H9 (cell line): ENCODE measurements at regions not wholly inside any gene's neighbourhood (a gene's known extent, or its start where the extent isn't known, plus 50 kb on each side); places are given as distances from the start of the nearest gene placed in this dataset.
"Not testable (repeated sequence)": the region's sequence is repeated elsewhere in the genome, so short reads cannot be mapped to it uniquely, and the experiment has no call there.

ENCODE experiments used
- DNase-seq: peaks from one replicate; pipeline ENCODE4 v3.0.0-alpha.2; 2017
- H2AFZ ChIP-seq: one replicate; pipeline ENCODE4 v1.6.1; 2013; ENCODE audit warnings: mild to moderate bottlenecking, low read length, control low read depth, moderate library complexity
- H2AK5ac ChIP-seq: 2 replicates; pipeline ENCODE4 v1.6.1; 2013; ENCODE audit warnings: low read length, control low read depth, mixed read lengths; ENCODE audit not compliant: insufficient read length
- H2BK120ac ChIP-seq: one replicate; pipeline ENCODE4 v1.6.1; 2013; ENCODE audit warnings: low read depth, mild to moderate bottlenecking, low read length, control low read depth, inconsistent platforms; ENCODE audit not compliant: poor library complexity, severe bottlenecking
- H2BK12ac ChIP-seq: 2 replicates; pipeline ENCODE4 v1.6.1; 2013; ENCODE audit warnings: low read length, control low read depth, mixed read lengths, low read depth; ENCODE audit not compliant: insufficient read length
- H2BK15ac ChIP-seq: 2 replicates; pipeline ENCODE4 v1.6.1; 2013; ENCODE audit warnings: low read depth, low read length, control low read depth
- H2BK20ac ChIP-seq: one replicate; pipeline ENCODE4 v1.6.1; 2013; ENCODE audit warnings: low read depth, mild to moderate bottlenecking, low read length, control low read depth, inconsistent platforms; ENCODE audit not compliant: poor library complexity, severe bottlenecking
- H2BK5ac ChIP-seq: 2 replicates; pipeline ENCODE4 v1.6.1; 2013; ENCODE audit warnings: low read length, control low read depth, mixed read lengths; ENCODE audit not compliant: insufficient read length
- H3K14ac ChIP-seq: 2 replicates; pipeline ENCODE4 v1.6.1; 2013; ENCODE audit warnings: low read length, control low read depth; ENCODE audit not compliant: insufficient read depth
- H3K18ac ChIP-seq: 2 replicates; pipeline ENCODE4 v1.6.1; 2013; ENCODE audit warnings: low read depth, mild to moderate bottlenecking, mixed read lengths, low read length, control low read depth; ENCODE audit not compliant: insufficient read length
- H3K23ac ChIP-seq: 2 replicates; pipeline ENCODE4 v1.6.1; 2013; ENCODE audit warnings: low read length, control low read depth, mixed read lengths, low read depth; ENCODE audit not compliant: insufficient read length
- H3K23me2 ChIP-seq: 2 replicates; pipeline ENCODE4 v1.6.1; 2013; ENCODE audit warnings: low read depth, mild to moderate bottlenecking, mixed read lengths, low read length, control low read depth; ENCODE audit not compliant: insufficient read length, poor library complexity, severe bottlenecking
- H3K27ac ChIP-seq: 2 replicates; pipeline ENCODE4 v1.5.1; 2013; ENCODE audit warnings: low read length, control low read depth, mixed read lengths, low read depth; ENCODE audit not compliant: insufficient read length
- H3K27me3 ChIP-seq: 2 replicates; pipeline ENCODE4 v1.6.1; 2013; ENCODE audit warnings: low read length, control low read depth, inconsistent platforms; ENCODE audit not compliant: insufficient read depth
- H3K4ac ChIP-seq: 2 replicates; pipeline ENCODE4 v1.6.1; 2013; ENCODE audit warnings: low read depth, mild to moderate bottlenecking, control low read depth, inconsistent platforms, low read length, moderate library complexity
- H3K4me1 ChIP-seq: 2 replicates; pipeline ENCODE4 v1.6.1; 2013; ENCODE audit warnings: low read length, control low read depth, inconsistent platforms; ENCODE audit not compliant: insufficient read depth
- H3K4me2 ChIP-seq: 2 replicates; pipeline ENCODE4 v1.6.1; 2013; ENCODE audit warnings: low read length, control low read depth, mixed read lengths; ENCODE audit not compliant: insufficient read length, insufficient read depth
- H3K56ac ChIP-seq: 2 replicates; pipeline ENCODE4 v1.6.1; 2013; ENCODE audit warnings: low read depth, mild to moderate bottlenecking, mixed read lengths, low read length, control low read depth; ENCODE audit not compliant: insufficient read length
- H3K79me1 ChIP-seq: 2 replicates; pipeline ENCODE4 v1.6.1; 2013; ENCODE audit warnings: low read depth, mild to moderate bottlenecking, moderate library complexity, low read length, control low read depth, inconsistent platforms; ENCODE audit not compliant: insufficient read depth, poor library complexity, severe bottlenecking
- H3K79me2 ChIP-seq: 2 replicates; pipeline ENCODE4 v1.6.1; 2013; ENCODE audit warnings: low read length, control low read depth, inconsistent platforms; ENCODE audit not compliant: insufficient read depth
- H3K9ac ChIP-seq: 2 replicates; pipeline ENCODE4 v1.6.1; 2013; ENCODE audit warnings: low read length, control low read depth, mixed read lengths; ENCODE audit not compliant: insufficient read length; ENCODE audit errors: extremely low read depth
- H3K9me3 ChIP-seq: one replicate; pipeline ENCODE4 v1.6.1; 2013; ENCODE audit warnings: low read depth, low read length, inconsistent platforms; ENCODE audit not compliant: control insufficient read depth
- H3T11ph ChIP-seq: one replicate; pipeline ENCODE4 v1.6.1; 2013; ENCODE audit warnings: mild to moderate bottlenecking, low read length, control low read depth, inconsistent platforms
- H4K20me1 ChIP-seq: one replicate; pipeline ENCODE4 v1.6.1; 2013; ENCODE audit not compliant: control insufficient read depth, insufficient read length, insufficient read depth
- H4K5ac ChIP-seq: 2 replicates; pipeline ENCODE4 v1.6.1; 2013; ENCODE audit warnings: low read depth, mild to moderate bottlenecking, mixed read lengths, low read length, control low read depth; ENCODE audit not compliant: insufficient read length
- H4K8ac ChIP-seq: replicated peaks from 2 replicates; pipeline ENCODE4 v1.6.1; 2013; ENCODE audit warnings: low read length, control low read depth, mixed read lengths, low read depth; ENCODE audit not compliant: insufficient read length
- H4K91ac ChIP-seq: 2 replicates; pipeline ENCODE4 v1.6.1; 2013; ENCODE audit warnings: low read depth, mild to moderate bottlenecking, moderate library complexity, mixed read lengths, low read length, control low read depth; ENCODE audit not compliant: insufficient read length
- H3K27ac Mint-ChIP-seq, 3 experiments: 2 replicates in 2 of 3; 3 replicates in 1 of 3; pipeline ENCODE4 v1.8.0; 2020 to 2021; ENCODE audit warnings: mixed read lengths in 3 of 3, mild to moderate bottlenecking in 1 of 3, moderate library complexity in 1 of 3
- H3K27me3 Mint-ChIP-seq: 2 replicates; pipeline ENCODE4 v1.8.0; 2021; ENCODE audit warnings: low read depth, mild to moderate bottlenecking, moderate library complexity, mixed read lengths
- H3K36me3 Mint-ChIP-seq, 3 experiments: 2 replicates in 2 of 3; 3 replicates in 1 of 3; pipeline ENCODE4 v1.8.0; 2020 to 2021; ENCODE audit warnings: low read depth in 3 of 3, mixed read lengths in 3 of 3; ENCODE audit not compliant: insufficient read depth in 1 of 3
- H3K4me1 Mint-ChIP-seq, 2 experiments: 2 replicates each; pipeline ENCODE4 v1.8.0; 2020; ENCODE audit warnings: mixed read lengths in 2 of 2
- H3K4me3 Mint-ChIP-seq, 2 experiments: 2 replicates in 1 of 2; 3 replicates in 1 of 2; pipeline ENCODE4 v1.8.0; 2020 to 2021; ENCODE audit warnings: mild to moderate bottlenecking in 2 of 2, mixed read lengths in 2 of 2, moderate library complexity in 1 of 2
- H3K9me3 Mint-ChIP-seq, 2 experiments: 2 replicates in 1 of 2; 3 replicates in 1 of 2; pipeline ENCODE4 v1.8.0; 2020; ENCODE audit warnings: mild to moderate bottlenecking in 2 of 2, mixed read lengths in 2 of 2, moderate library complexity in 1 of 2
- WGBS: extraction: QIAGEN DNeasy Blood & Tissue Kit; methylation state at CpG from one replicate; pipeline ENCODE4 v1.1.7; 2013; ENCODE audit warnings: missing lambda C conversion rate, low lambda C conversion rate, mixed read lengths; ENCODE audit not compliant: insufficient read length; ENCODE audit errors: extremely low coverage; 5-methylcytosine and 5-hydroxymethylcytosine counted together

DNA sequence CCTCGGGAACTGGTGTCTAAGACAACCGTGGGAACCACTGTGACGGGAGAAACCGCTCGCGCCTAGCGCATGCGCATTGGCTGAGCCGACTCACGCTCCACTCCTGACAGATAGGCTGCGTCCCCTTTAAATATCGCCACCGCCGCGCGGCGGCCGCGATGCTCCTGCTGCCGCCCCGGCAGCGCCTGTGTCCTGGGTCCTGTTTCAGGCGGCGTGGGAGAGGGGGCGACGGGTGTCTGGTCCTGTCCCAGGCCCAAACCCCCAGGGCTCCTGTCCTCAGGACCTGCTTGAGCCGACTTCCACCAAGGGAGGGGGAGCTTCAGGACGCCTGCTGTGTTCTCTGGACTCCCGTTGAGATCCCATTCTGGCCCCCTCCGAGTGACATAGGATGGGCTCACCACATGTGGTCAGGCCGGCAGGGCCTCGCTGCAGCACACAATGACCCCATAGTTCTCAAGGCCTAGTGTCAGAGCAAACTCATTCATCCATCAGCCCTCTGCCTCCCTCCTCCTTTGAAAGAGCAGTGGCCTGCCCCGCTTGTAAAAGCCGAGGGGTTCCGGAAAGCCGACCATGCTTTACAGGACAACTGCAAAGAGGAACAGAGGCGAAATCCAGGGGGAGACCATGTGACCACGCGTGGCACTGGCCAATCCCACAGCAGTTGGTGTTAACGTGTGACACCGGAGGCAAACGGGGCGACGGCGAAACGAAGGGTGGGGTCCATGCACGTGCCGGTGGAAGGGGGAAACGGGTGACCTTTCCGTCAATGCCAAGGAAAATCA, 710.0 kb upstream of the TPTE start:
- not testable (repeated sequence) for H3K9ac ChIP-seq, H2AFZ ChIP-seq, H3K27me3 ChIP-seq, H3K4me1 ChIP-seq, H2BK120ac ChIP-seq, H3K79me1 ChIP-seq, H3K9me3 ChIP-seq, H3K18ac ChIP-seq, H3K27ac ChIP-seq, H3K4me2 ChIP-seq, H2BK20ac ChIP-seq, H2AK5ac ChIP-seq, H4K20me1 ChIP-seq, H3T11ph ChIP-seq, H4K91ac ChIP-seq, H3K23me2 ChIP-seq, H3K23ac ChIP-seq, H3K36me3 Mint-ChIP-seq, H3K27ac Mint-ChIP-seq, H2BK5ac ChIP-seq, H4K5ac ChIP-seq, H3K4ac ChIP-seq, H4K8ac ChIP-seq, H3K79me2 ChIP-seq, H2BK15ac ChIP-seq, H2BK12ac ChIP-seq, DNase-seq, H3K4me1 Mint-ChIP-seq, H3K56ac ChIP-seq, H3K14ac ChIP-seq, H3K4me3 Mint-ChIP-seq, H3K27me3 Mint-ChIP-seq
- WGBS, result no CpG with 5 or more reads among the region's 50 CpGs
- peaks cover 10 to 20% of the 10 kb centered on the region in 2 experiments for H3K9me3 Mint-ChIP-seq

DNA sequence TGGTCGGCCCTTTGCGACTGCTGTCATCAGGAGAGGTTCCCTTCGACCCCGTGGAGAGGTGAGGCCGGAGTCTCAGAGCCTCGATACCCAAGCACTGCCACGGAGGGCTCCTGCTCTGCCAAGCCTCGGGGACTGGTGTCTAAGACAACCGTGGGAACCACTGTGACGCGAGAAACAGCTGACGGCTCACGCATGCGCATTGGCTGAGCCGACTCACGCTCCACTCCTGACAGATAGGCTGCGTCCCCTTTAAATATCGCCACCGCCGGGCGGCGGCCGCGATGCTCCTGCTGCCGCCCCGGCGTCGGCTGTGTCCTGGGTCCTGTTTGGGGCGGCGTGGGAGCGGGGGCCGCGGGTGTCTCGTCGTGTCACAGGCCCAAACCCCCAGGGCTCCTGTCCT, 708.9 kb upstream of the TPTE start:
- not testable (repeated sequence) for H2BK12ac ChIP-seq, H3K18ac ChIP-seq, H2BK15ac ChIP-seq, H2BK5ac ChIP-seq, H3K36me3 Mint-ChIP-seq, H4K8ac ChIP-seq, H4K5ac ChIP-seq, H2AFZ ChIP-seq, H3K4me2 ChIP-seq, H3K4me1 Mint-ChIP-seq, H3K4me1 ChIP-seq, H2BK120ac ChIP-seq, H3K9me3 ChIP-seq, H4K91ac ChIP-seq, H3K23ac ChIP-seq, H2AK5ac ChIP-seq, H3K27me3 ChIP-seq, H3K23me2 ChIP-seq, DNase-seq, H3K9ac ChIP-seq, H3K27ac ChIP-seq, H2BK20ac ChIP-seq, H3K4me3 Mint-ChIP-seq, H3K27ac Mint-ChIP-seq, H3K79me1 ChIP-seq, H3T11ph ChIP-seq, H3K79me2 ChIP-seq, H3K4ac ChIP-seq, H3K56ac ChIP-seq, H4K20me1 ChIP-seq, H3K14ac ChIP-seq, H3K27me3 Mint-ChIP-seq
- H3K9me3 Mint-ChIP-seq, result peaks cover 10 to 20% of the 10 kb centered on the region in 2 experiments
- WGBS, result no CpG with 5 or more reads among the region's 35 CpGs
